ENCODE measurements at regions not wholly inside any gene's neighbourhood (a gene's known extent, or its start where the extent isn't known, plus 50 kb on each side); places are given as distances from the start of the nearest gene placed in this dataset.

DNA sequence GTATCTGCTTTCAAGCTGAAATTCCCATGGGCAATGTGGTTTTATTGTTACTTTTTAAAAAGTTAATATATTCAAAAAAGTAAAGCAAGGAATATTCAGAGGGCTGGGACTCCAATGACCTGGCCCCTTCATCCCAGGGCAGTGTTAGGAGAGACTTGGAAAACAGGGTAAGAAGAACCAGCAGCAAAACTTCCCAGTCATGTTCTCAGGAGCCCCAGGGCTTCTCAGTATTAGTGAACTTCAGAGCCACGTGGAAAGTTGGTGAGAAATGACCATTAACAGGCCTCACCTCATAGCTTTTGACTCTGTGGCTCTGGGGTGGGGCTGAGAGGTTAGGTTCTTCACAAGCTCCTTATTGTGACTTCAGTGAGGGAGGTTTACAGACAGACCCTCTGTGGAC, 230.4 kb upstream of the KCNG1 start:
- no peak overlapping the region for H3K4me3 ChIP-seq
- TF ChIP-seq, protein P1, sequence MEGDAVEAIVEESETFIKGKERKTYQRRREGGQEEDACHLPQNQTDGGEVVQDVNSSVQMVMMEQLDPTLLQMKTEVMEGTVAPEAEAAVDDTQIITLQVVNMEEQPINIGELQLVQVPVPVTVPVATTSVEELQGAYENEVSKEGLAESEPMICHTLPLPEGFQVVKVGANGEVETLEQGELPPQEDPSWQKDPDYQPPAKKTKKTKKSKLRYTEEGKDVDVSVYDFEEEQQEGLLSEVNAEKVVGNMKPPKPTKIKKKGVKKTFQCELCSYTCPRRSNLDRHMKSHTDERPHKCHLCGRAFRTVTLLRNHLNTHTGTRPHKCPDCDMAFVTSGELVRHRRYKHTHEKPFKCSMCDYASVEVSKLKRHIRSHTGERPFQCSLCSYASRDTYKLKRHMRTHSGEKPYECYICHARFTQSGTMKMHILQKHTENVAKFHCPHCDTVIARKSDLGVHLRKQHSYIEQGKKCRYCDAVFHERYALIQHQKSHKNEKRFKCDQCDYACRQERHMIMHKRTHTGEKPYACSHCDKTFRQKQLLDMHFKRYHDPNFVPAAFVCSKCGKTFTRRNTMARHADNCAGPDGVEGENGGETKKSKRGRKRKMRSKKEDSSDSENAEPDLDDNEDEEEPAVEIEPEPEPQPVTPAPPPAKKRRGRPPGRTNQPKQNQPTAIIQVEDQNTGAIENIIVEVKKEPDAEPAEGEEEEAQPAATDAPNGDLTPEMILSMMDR (IDR thresholded peaks at IDR 0.05): no peak
- TF ChIP-seq EZH2phosphoT487 (IDR thresholded peaks at IDR 0.05): no peak
- TF ChIP-seq EZH2 (IDR thresholded peaks at IDR 0.05): no peak

DNA sequence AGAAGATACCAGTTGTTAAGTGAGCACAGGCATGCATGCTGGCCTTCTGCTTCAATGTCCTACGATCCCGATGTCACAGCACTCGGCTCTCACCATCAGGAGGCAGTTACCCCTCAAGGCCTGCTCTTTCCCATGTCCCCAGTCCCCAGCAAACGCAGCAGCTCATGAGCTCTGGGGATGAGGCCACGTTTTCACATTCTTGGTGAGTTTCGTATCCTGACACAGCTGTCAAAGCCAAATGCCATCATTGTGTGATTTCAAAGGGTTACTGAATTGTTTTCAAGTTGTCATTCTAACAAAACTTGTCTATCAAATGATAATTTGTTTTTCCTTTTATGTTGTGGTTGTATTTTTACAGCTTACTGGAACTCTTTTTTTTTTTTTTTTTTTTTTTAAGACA, 226.9 kb upstream of the KCNG1 start:
- Histone ChIP-seq H2AFZ (replicated peaks) (no peak overlapping the region), H3K9me3 (ENCODE audit: low read depth) (no peaks in the 10 kb centered on the region), H4K20me1 (ENCODE audit: low read depth) (no peaks in the 10 kb centered on the region), H3K4me3 (no peak overlapping the region), H3K36me3 (no peaks in the 10 kb centered on the region), H3K27ac (no peak overlapping the region), H3K9ac (no peak overlapping the region), H3K4me2 (no peak overlapping the region), H3K79me2 (ENCODE audit: low read depth) (no peaks in the 10 kb centered on the region), H3F3A (ENCODE audit: low read depth) (no peaks in the 10 kb centered on the region), H3K4me1 (no peaks in the 10 kb centered on the region), H3K27me3 (no peaks in the 10 kb centered on the region)
- Mint-ChIP-seq H3K4me3 (no peak overlapping the region), H3K27me3 (ENCODE audit: insufficient read depth, low read depth) (peaks cover 6% of the 10 kb centered on the region), H3K36me3 (no peaks in the 10 kb centered on the region), H3K4me1 (no peaks in the 10 kb centered on the region), H3K9me3 (peaks cover 15% of the 10 kb centered on the region), H3K27ac (no peak overlapping the region)
- DNase-seq (ENCODE audit: low spot score): peak; percentile 13
- TF ChIP-seq EZH2phosphoT487 (IDR thresholded peaks at IDR 0.05): no peak
- TF ChIP-seq, protein P1 (IDR thresholded peaks at IDR 0.05): no peak
- TF ChIP-seq EZH2 (IDR thresholded peaks at IDR 0.05): no peak

More for the DNA sequence above, 230.4 kb upstream of the KCNG1 start:
- H2AFZ ChIP-seq (replicated peaks): no peak overlapping the region
- H3K27ac ChIP-seq: no peak overlapping the region
- no peaks in the 10 kb centered on the region for H3K27me3 ChIP-seq
- no peak overlapping the region for H3K4me2 ChIP-seq
- peaks cover 11% of the 10 kb centered on the region for H3K27me3 Mint-ChIP-seq (ENCODE audit: insufficient read depth, low read depth)
- H3K79me2 ChIP-seq (ENCODE audit: low read depth): no peaks in the 10 kb centered on the region
- H3F3A ChIP-seq (ENCODE audit: low read depth): no peaks in the 10 kb centered on the region
- peaks cover 17% of the 10 kb centered on the region for H3K9me3 Mint-ChIP-seq
- no peaks in the 10 kb centered on the region for H3K36me3 Mint-ChIP-seq
- no peaks in the 10 kb centered on the region for H3K4me1 ChIP-seq
- no peak overlapping the region for H3K27ac Mint-ChIP-seq
- H3K9ac ChIP-seq: no peak overlapping the region
- H3K9me3 ChIP-seq (ENCODE audit: low read depth): no peaks in the 10 kb centered on the region
- H4K20me1 ChIP-seq (ENCODE audit: low read depth): no peaks in the 10 kb centered on the region
- H3K4me3 Mint-ChIP-seq: no peak overlapping the region
- no peak for DNase-seq (ENCODE audit: low spot score)
- no peaks in the 10 kb centered on the region for H3K4me1 Mint-ChIP-seq
- no peaks in the 10 kb centered on the region for H3K36me3 ChIP-seq

DNA sequence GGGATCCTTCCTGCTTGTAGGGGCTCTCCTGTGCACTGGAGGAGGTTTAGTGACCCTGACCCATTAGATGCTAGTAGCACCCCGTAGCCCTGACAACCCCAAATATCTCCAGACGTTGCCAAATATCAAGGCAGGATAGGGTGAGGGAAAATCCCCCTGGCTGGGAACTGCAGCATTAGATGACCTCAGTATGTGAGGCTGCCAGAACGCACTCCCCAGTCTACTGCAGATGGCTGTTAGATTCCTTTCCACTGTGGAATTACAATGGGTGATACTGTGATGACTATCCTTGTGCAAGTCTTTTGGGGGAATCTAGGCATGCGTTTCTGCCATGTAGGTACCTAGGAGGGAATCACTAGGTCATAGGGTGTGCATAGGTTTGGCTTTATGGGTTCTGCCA, 226.3 kb upstream of the KCNG1 start:
- no peaks in the 10 kb centered on the region for H4K20me1 ChIP-seq (ENCODE audit: low read depth)
- Mint-ChIP-seq H3K27me3 (ENCODE audit: insufficient read depth, low read depth) (peaks cover 6% of the 10 kb centered on the region), H3K36me3 (no peaks in the 10 kb centered on the region), H3K4me3 (no peak overlapping the region), H3K4me1 (no peaks in the 10 kb centered on the region), H3K27ac (no peak overlapping the region), H3K9me3 (peaks cover 15% of the 10 kb centered on the region)
- no peaks in the 10 kb centered on the region for H3K79me2 ChIP-seq (ENCODE audit: low read depth)
- no peaks in the 10 kb centered on the region for H3K36me3 ChIP-seq
- DNase-seq (ENCODE audit: low spot score): no peak
- H3K27ac ChIP-seq: no peak overlapping the region
- H3K4me3 ChIP-seq: no peak overlapping the region
- no peaks in the 10 kb centered on the region for H3K9me3 ChIP-seq (ENCODE audit: low read depth)
- H3F3A ChIP-seq (ENCODE audit: low read depth): no peaks in the 10 kb centered on the region
- TF ChIP-seq, protein P1 (IDR thresholded peaks at IDR 0.05): no peak
- no peak for TF ChIP-seq EZH2phosphoT487 (IDR thresholded peaks at IDR 0.05)
- no peak for TF ChIP-seq EZH2 (IDR thresholded peaks at IDR 0.05)
- no peak overlapping the region for H2AFZ ChIP-seq (replicated peaks)
- H3K4me2 ChIP-seq: no peak overlapping the region
- H3K9ac ChIP-seq: no peak overlapping the region
- H3K4me1 ChIP-seq: no peaks in the 10 kb centered on the region
- H3K27me3 ChIP-seq: no peaks in the 10 kb centered on the region
